H1 (cell line): ENCODE measurements at regions not wholly inside any gene's neighbourhood (a gene's known extent, or its start where the extent isn't known, plus 50 kb on each side); places are given as distances from the start of the nearest gene placed in this dataset.
"Not testable (repeated sequence)": the region's sequence is repeated elsewhere in the genome, so short reads cannot be mapped to it uniquely, and the experiment has no call there.

Experiments
- CTCF ChIA-PET: fragments of 300-600 bp; sonication (Branson Sonifier 250); formaldehyde crosslinking; loops from one replicate; lab custom pipeline; 2021; ENCODE audit not compliant: partially characterized antibody; lab: Charles Lee
- POLR2A ChIA-PET: fragments of 300-600 bp; sonication (Branson Sonifier 250); formaldehyde crosslinking; loops from one replicate; lab custom pipeline; 2021; ENCODE audit warnings: inconsistent platforms; ENCODE audit not compliant: partially characterized antibody; lab: Charles Lee
- DNase-seq, 2 experiments: peaks; one replicate each; pipeline versions ENCODE4 v3.0.0 to v3.0.0-alpha.2; 2010 to 2022; ENCODE audit warnings: low spot score in 2 of 2, low read depth in 1 of 2, mixed read lengths in 1 of 2
- FAIRE-seq: peaks from 2 replicates; lab custom pipeline; 2011; peaks lifted over from hg19 to GRCh38; lab: Jason Lieb, UNC
- H2AFZ ChIP-seq: 2 replicates; pipeline ENCODE4 v1.8.1; 2012; ENCODE audit warnings: low read length, inconsistent platforms
- H2AK5ac ChIP-seq: 2 replicates; pipeline ENCODE4 v1.6.1; 2013; ENCODE audit warnings: low read depth, low read length
- H2BK120ac ChIP-seq: replicated peaks from 2 replicates; pipeline ENCODE3; 2013; ENCODE audit warnings: low read depth, low read length, inconsistent platforms
- H2BK12ac ChIP-seq: 2 replicates; pipeline ENCODE4 v1.6.1; 2013; ENCODE audit warnings: low read depth, low read length
- H2BK15ac ChIP-seq: 2 replicates; pipeline ENCODE4 v1.6.1; 2013; ENCODE audit warnings: low read length
- H2BK20ac ChIP-seq: 2 replicates; pipeline ENCODE4 v1.6.1; 2013; ENCODE audit warnings: low read length
- H2BK5ac ChIP-seq: 2 replicates; pipeline ENCODE4 v1.6.1; 2013; ENCODE audit warnings: low read depth, low read length
- H3K14ac ChIP-seq: 2 replicates; pipeline ENCODE4 v1.6.1; 2013; ENCODE audit warnings: inconsistent platforms; ENCODE audit not compliant: insufficient read length
- H3K18ac ChIP-seq: 2 replicates; pipeline ENCODE4 v1.6.1; 2013; ENCODE audit warnings: low read length; ENCODE audit errors: extremely low read depth
- H3K23ac ChIP-seq: 2 replicates; pipeline ENCODE4 v1.6.1; 2013; ENCODE audit warnings: inconsistent platforms; ENCODE audit not compliant: insufficient read length
- H3K23me2 ChIP-seq: 2 replicates; pipeline ENCODE4 v1.6.1; 2013; ENCODE audit warnings: low read depth, low read length
- H3K27ac ChIP-seq: 2 replicates; pipeline ENCODE4 v1.6.1; 2011; ENCODE audit warnings: low read depth, low read length, inconsistent platforms
- H3K27me3 ChIP-seq, 4 experiments: replicated peaks in 1 of 4; 1 replicate in 1 of 4; 2 replicates in 3 of 4; pipeline versions ENCODE4 v1.6.1 to v1.8.1; 2011 to 2013; ENCODE audit warnings: low read length in 3 of 4, mild to moderate bottlenecking in 3 of 4, inconsistent platforms in 2 of 4, mixed read lengths in 2 of 4, moderate library complexity in 1 of 4; ENCODE audit not compliant: control insufficient read depth in 3 of 4, insufficient read depth in 3 of 4; ENCODE audit errors: extremely low read depth in 1 of 4
- H3K36me3 ChIP-seq, 4 experiments: 2 replicates each; pipeline versions ENCODE4 v1.6.1 to v1.8.1; 2011 to 2013; ENCODE audit warnings: mild to moderate bottlenecking in 4 of 4, low read length in 3 of 4, moderate library complexity in 2 of 4, control low read depth in 1 of 4, inconsistent platforms in 1 of 4; ENCODE audit not compliant: insufficient read depth in 4 of 4, control insufficient read depth in 2 of 4
- H3K4ac ChIP-seq: replicated peaks from 2 replicates; pipeline ENCODE3; 2013; ENCODE audit warnings: low read length, low read depth, mixed read lengths, inconsistent platforms; ENCODE audit not compliant: insufficient read length
- H3K4me1 ChIP-seq, 4 experiments: replicated peaks in 1 of 4; 1 replicate in 1 of 4; 2 replicates in 3 of 4; pipeline versions ENCODE4 v1.6.1 to v1.8.1; 2011 to 2013; ENCODE audit warnings: low read length in 3 of 4, inconsistent platforms in 2 of 4, mixed read lengths in 1 of 4; ENCODE audit not compliant: insufficient read depth in 4 of 4, control insufficient read depth in 3 of 4
- H3K4me2 ChIP-seq, 2 experiments: 2 replicates each; pipeline versions ENCODE4 v1.6.1 to v1.8.1; 2011 to 2013; ENCODE audit warnings: low read depth in 2 of 2, low read length in 2 of 2, control low read depth in 1 of 2, inconsistent platforms in 1 of 2, mild to moderate bottlenecking in 1 of 2; ENCODE audit not compliant: insufficient read depth in 1 of 2
- H3K4me3 ChIP-seq, 4 experiments: fragments of 200-600, 300-600 bp in 1 of 4; sonication (generic), shearing (Covaris generic), sonication (Bioruptor Twin) in 1 of 4; 2 replicates each; pipeline versions ENCODE4 v1.5.1 to v1.8.1; 2011 to 2016; ENCODE audit warnings: low read length in 4 of 4, low read depth in 3 of 4, control low read depth in 2 of 4, inconsistent platforms in 2 of 4, mild to moderate bottlenecking in 2 of 4, mixed read lengths in 1 of 4, moderate library complexity in 1 of 4; ENCODE audit not compliant: insufficient read depth in 2 of 4; ENCODE audit errors: extremely low read depth in 1 of 4
- H3K56ac ChIP-seq: replicated peaks from 2 replicates; pipeline ENCODE3; 2013; ENCODE audit warnings: low read depth, mild to moderate bottlenecking, mixed read lengths, low read length, inconsistent platforms; ENCODE audit not compliant: insufficient read length
- H3K79me1 ChIP-seq: 2 replicates; pipeline ENCODE4 v1.6.1; 2013; ENCODE audit warnings: low read depth, low read length, control low read depth
- H3K79me2 ChIP-seq, 2 experiments: 2 replicates each; pipeline versions ENCODE4 v1.6.1 to v1.8.1; 2012 to 2013; ENCODE audit warnings: low read length in 2 of 2, mild to moderate bottlenecking in 2 of 2, inconsistent platforms in 1 of 2; ENCODE audit not compliant: insufficient read depth in 2 of 2, control insufficient read depth in 1 of 2
- H3K9ac ChIP-seq, 4 experiments: replicated peaks in 1 of 4; 1 replicate in 1 of 4; 2 replicates in 3 of 4; pipeline versions ENCODE4 v1.6.1 to v1.8.1; 2011 to 2013; ENCODE audit warnings: low read depth in 3 of 4, low read length in 3 of 4, control low read depth in 2 of 4, mild to moderate bottlenecking in 2 of 4, moderate library complexity in 2 of 4, inconsistent platforms in 1 of 4; ENCODE audit errors: extremely low read depth in 1 of 4
- H3K9me3 ChIP-seq, 2 experiments: 2 replicates each; pipeline versions ENCODE4 v1.6.1 to v1.8.1; 2012 to 2013; ENCODE audit warnings: mild to moderate bottlenecking in 2 of 2, moderate library complexity in 2 of 2, control low read depth in 1 of 2, inconsistent platforms in 1 of 2, low read depth in 1 of 2, low read length in 1 of 2, mixed read lengths in 1 of 2; ENCODE audit not compliant: insufficient read depth in 2 of 2
- H4K20me1 ChIP-seq, 2 experiments: replicated peaks in 1 of 2; 2 replicates each; pipeline versions ENCODE3 to v1.8.1; 2011 to 2013; ENCODE audit warnings: inconsistent platforms in 2 of 2, low read length in 2 of 2, mild to moderate bottlenecking in 1 of 2; ENCODE audit not compliant: insufficient read depth in 2 of 2, control insufficient read depth in 1 of 2
- H4K5ac ChIP-seq: 2 replicates; pipeline ENCODE4 v1.6.1; 2013; ENCODE audit warnings: low read length, low read depth, mixed read lengths, inconsistent platforms; ENCODE audit not compliant: insufficient read length
- H4K8ac ChIP-seq: 2 replicates; pipeline ENCODE4 v1.8.0; 2013; ENCODE audit warnings: mild to moderate bottlenecking, moderate library complexity, low read length, inconsistent platforms; ENCODE audit not compliant: insufficient read depth; ENCODE audit errors: extremely low read depth
- H4K91ac ChIP-seq: replicated peaks from 2 replicates; pipeline ENCODE3; 2013; ENCODE audit warnings: low read length, mixed read lengths, inconsistent platforms; ENCODE audit not compliant: insufficient read length
- WGBS, 2 experiments: shearing (Covaris generic) in 1 of 2; methylation state at CpG; one replicate each; pipeline versions ENCODE4 v1.1.6 to v1.1.7; 2013 to 2015; ENCODE audit warnings: low lambda C conversion rate in 2 of 2, mixed read lengths in 2 of 2, inconsistent platforms in 1 of 2, low coverage in 1 of 2, missing lambda C conversion rate in 1 of 2; ENCODE audit not compliant: insufficient replicate concordance in 2 of 2, insufficient coverage in 1 of 2, insufficient read length in 1 of 2; ENCODE audit errors: extremely low coverage in 1 of 2, missing lambda C conversion rate in 1 of 2; 5-methylcytosine and 5-hydroxymethylcytosine counted together

DNA sequence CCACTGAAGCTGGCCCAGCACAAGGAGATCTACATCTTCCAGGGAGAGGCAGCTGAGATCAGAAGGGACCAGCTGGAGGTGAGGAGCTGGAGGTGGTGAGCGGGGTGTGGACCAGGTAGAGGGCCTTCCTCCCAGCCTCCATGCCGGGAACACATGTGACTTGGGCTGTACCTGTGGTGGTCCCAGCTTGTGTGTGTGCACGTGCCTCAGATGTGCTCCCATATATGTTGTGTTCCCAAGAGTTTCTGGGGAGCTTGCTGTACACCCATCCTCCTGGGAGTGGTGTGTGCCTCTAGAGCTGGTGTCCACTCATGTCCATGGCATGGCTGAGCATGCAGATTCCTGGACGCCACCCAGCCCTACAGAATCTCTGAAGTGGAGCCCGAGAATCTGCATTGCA is 183.7 kb upstream of the AKAP13 start:
- H2BK20ac ChIP-seq, H3K23me2 ChIP-seq, FAIRE-seq, H2AK5ac ChIP-seq, POLR2A ChIA-PET, H2BK12ac ChIP-seq, H2BK120ac ChIP-seq, H3K79me2 ChIP-seq, H4K20me1 ChIP-seq, H3K79me1 ChIP-seq, H4K5ac ChIP-seq, H3K4me2 ChIP-seq, H3K4me3 ChIP-seq, H4K8ac ChIP-seq, H3K4ac ChIP-seq, H3K27me3 ChIP-seq, H3K27ac ChIP-seq, H3K36me3 ChIP-seq, DNase-seq, H2BK5ac ChIP-seq, CTCF ChIA-PET, H3K18ac ChIP-seq, H3K9me3 ChIP-seq, H2BK15ac ChIP-seq, H2AFZ ChIP-seq, H3K9ac ChIP-seq, H3K14ac ChIP-seq, H3K56ac ChIP-seq, H3K4me1 ChIP-seq, H3K23ac ChIP-seq, H4K91ac ChIP-seq: not testable (repeated sequence)
- 92% methylated on average over 2 of the region's 5 CpGs; no CpG with 5 or more reads in 1 of the 2 experiments for WGBS, 2 experiments

DNA sequence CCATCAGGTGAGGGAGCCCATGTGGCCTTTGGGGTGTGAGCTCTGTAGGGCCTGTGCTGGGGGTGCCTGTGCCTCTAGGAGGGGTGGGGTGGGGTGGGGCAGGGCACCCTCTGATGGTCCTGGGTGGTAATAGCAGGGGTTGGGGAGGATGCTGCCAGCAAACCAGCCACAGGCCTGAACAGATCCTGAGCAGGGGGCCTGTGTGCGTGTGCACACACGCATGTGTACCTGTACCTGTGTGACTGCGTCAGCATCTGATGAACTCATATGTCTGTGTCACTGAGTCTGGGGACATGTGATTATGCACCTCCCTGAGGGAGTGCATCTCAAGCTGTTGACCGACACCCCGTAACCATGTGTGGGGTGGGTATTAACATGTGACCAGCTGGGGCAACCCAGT is 182.8 kb upstream of the AKAP13 start:
- H2AFZ ChIP-seq, H3K79me1 ChIP-seq, H4K20me1 ChIP-seq, H2AK5ac ChIP-seq, H3K4me3 ChIP-seq, H3K4ac ChIP-seq, DNase-seq, H2BK15ac ChIP-seq, H3K18ac ChIP-seq, H3K56ac ChIP-seq, H3K9me3 ChIP-seq, H3K14ac ChIP-seq, H2BK5ac ChIP-seq, H3K4me1 ChIP-seq, H3K36me3 ChIP-seq, H3K23ac ChIP-seq, H2BK120ac ChIP-seq, H3K27me3 ChIP-seq, CTCF ChIA-PET, H4K91ac ChIP-seq, H3K27ac ChIP-seq, FAIRE-seq, H4K8ac ChIP-seq, H3K4me2 ChIP-seq, H2BK12ac ChIP-seq, H3K9ac ChIP-seq, H3K79me2 ChIP-seq, POLR2A ChIA-PET, H3K23me2 ChIP-seq, H4K5ac ChIP-seq, H2BK20ac ChIP-seq: not testable (repeated sequence)
- WGBS, 2 experiments, result no CpG with 5 or more reads among the region's 5 CpGs
